A673 (cell line): ENCODE measurements at regions not wholly inside any gene's neighbourhood (a gene's known extent, or its start where the extent isn't known, plus 50 kb on each side); places are given as distances from the start of the nearest gene placed in this dataset.

Source experiments
- EZH2 ChIP-seq: fragments of 200-600 bp; sonication (generic); IDR thresholded peaks from 2 replicates; pipeline ENCODE4 v1.6.1; 2017; ENCODE audit warnings: borderline replicate concordance, low read depth, mild to moderate bottlenecking, mixed read lengths, antibody characterized with exemption, low read length; ENCODE audit not compliant: poor library complexity, severe bottlenecking
- TF ChIP-seq, protein P1 (sequence below): fragments of 300-800, 200-600 bp; sonication (generic); conservative IDR thresholded peaks from 2 replicates; pipeline ENCODE4 v1.5.1; 2017; ENCODE audit warnings: low read depth, mild to moderate bottlenecking, antibody characterized with exemption, low read length, moderate library complexity, mixed read lengths

DNA sequence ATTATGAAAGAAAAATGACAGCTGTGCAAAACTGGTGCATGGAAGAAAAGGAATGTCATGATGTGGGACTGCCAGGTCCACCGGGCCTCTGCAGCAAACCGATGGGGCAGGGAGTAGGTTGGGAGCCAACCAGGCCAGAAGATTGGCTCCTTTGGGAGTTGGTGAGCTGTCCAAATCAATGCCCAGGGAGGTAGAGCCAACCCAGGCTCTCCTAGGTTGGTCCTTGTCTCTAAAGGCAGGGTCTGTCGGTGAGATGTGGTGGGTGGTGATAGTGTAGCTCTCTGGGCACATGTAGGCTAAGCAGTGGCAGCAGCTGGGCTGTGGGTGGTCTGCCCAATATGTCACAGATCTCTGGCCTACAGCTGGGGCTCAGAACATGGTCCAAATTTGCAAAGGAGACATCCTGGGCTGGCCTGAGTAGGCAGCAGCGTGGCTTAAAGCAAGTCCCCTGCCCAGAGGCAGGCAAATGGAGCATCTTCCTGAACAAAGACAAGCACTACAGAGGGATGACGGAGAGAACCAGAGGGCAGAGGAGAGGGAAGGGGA, 61.2 kb upstream of the PRDX6 start:
- TF ChIP-seq, protein P1, sequence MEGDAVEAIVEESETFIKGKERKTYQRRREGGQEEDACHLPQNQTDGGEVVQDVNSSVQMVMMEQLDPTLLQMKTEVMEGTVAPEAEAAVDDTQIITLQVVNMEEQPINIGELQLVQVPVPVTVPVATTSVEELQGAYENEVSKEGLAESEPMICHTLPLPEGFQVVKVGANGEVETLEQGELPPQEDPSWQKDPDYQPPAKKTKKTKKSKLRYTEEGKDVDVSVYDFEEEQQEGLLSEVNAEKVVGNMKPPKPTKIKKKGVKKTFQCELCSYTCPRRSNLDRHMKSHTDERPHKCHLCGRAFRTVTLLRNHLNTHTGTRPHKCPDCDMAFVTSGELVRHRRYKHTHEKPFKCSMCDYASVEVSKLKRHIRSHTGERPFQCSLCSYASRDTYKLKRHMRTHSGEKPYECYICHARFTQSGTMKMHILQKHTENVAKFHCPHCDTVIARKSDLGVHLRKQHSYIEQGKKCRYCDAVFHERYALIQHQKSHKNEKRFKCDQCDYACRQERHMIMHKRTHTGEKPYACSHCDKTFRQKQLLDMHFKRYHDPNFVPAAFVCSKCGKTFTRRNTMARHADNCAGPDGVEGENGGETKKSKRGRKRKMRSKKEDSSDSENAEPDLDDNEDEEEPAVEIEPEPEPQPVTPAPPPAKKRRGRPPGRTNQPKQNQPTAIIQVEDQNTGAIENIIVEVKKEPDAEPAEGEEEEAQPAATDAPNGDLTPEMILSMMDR = no peak
- TF ChIP-seq EZH2 = no peak
